ENCODE measurements at regions not wholly inside any gene's neighbourhood (a gene's known extent, or its start where the extent isn't known, plus 50 kb on each side); places are given as distances from the start of the nearest gene placed in this dataset.
"Not testable (repeated sequence)": the region's sequence is repeated elsewhere in the genome, so short reads cannot be mapped to it uniquely, and the experiment has no call there.

DNA sequence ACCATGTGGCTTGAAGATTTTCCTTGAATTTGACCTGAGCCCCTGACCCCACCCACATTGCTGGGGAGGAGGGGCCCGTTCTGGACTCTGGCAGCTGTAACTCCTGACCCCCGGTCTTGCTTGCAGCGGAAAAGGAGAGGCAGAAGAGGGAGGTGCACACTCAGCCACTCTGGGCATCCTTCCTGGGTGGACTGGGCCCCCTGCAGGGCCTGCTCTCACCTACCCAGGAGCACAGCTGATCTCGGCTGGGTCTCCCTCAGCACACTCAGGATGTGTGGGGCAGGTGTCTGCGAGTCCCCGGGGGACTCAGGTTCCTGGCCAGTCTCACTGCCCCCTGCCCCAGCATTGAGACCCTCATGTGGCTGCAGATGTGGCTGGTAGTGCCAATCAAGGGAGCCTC lies 57.5 kb upstream of the ZNF267 start:
- H3K79me2 ChIP-seq (ENCODE audit: insufficient read depth); CTCF ChIA-PET; H3K4me2 ChIP-seq; DNase-seq; H3F3A ChIP-seq (replicated peaks; ENCODE audit: insufficient read depth); H3K4me1 ChIP-seq (ENCODE audit: control insufficient read depth in 1 of 2, insufficient read depth in 2 of 2, low read depth in 1 of 2, low read length in 1 of 2); POLR2A ChIA-PET; H3K4me3 ChIP-seq (ENCODE audit: low read depth in 2 of 2, low read length in 1 of 2); H3K27me3 ChIP-seq (ENCODE audit: insufficient read depth); H2AFZ ChIP-seq (ENCODE audit: low read depth); H3K27ac ChIP-seq (ENCODE audit: low read depth in 2 of 2, low read length in 1 of 2); H3K9me3 ChIP-seq; H3K36me3 ChIP-seq (replicated peaks in 1 of 2; ENCODE audit: control insufficient read depth in 1 of 2, insufficient read depth in 2 of 2, low read length in 1 of 2); H3K9ac ChIP-seq; H4K20me1 ChIP-seq (ENCODE audit: insufficient read depth); H3K9me2 ChIP-seq: not testable (repeated sequence)
- WGBS (ENCODE audit: low lambda C conversion rate): 12% methylated on average over 3 of the region's 6 CpGs

- H3K9me2 ChIP-seq: no peaks in the 10 kb centered on the region
- no peaks in the 10 kb centered on the region for H4K20me1 ChIP-seq (ENCODE audit: insufficient read depth)
- H3F3A ChIP-seq (replicated peaks; ENCODE audit: insufficient read depth): no peaks in the 10 kb centered on the region
- TF ChIP-seq FOXM1 (IDR thresholded peaks at IDR 0.05; ENCODE audit: low read depth) (no peak), NRF1 (IDR thresholded peaks at IDR 0.05; ENCODE audit: low read depth, low read length) (no peak), RAD21 (IDR thresholded peaks at IDR 0.05; ENCODE audit: low read length) (no peak), TCF12 (IDR thresholded peaks at IDR 0.05) (no peak), JUND (IDR thresholded peaks at IDR 0.05) (no peak), GABPA (IDR thresholded peaks at IDR 0.05; ENCODE audit: low read depth) (no peak), TAF1 (IDR thresholded peaks at IDR 0.05; ENCODE audit: borderline replicate concordance, low read depth, low read length) (no peak), EP300 (IDR thresholded peaks at IDR 0.05; ENCODE audit: borderline replicate concordance in 1 of 2, low read depth in 1 of 2, low read length in 1 of 2) (no peak), MXI1 (IDR thresholded peaks at IDR 0.05; ENCODE audit: low read depth, low read length) (no peak)
- TF ChIP-seq, protein P1, sequence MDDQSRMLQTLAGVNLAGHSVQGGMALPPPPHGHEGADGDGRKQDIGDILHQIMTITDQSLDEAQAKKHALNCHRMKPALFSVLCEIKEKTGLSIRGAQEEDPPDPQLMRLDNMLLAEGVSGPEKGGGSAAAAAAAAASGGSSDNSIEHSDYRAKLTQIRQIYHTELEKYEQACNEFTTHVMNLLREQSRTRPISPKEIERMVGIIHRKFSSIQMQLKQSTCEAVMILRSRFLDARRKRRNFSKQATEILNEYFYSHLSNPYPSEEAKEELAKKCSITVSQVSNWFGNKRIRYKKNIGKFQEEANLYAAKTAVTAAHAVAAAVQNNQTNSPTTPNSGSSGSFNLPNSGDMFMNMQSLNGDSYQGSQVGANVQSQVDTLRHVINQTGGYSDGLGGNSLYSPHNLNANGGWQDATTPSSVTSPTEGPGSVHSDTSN (IDR thresholded peaks at IDR 0.05): no peak
- no peaks in the 10 kb centered on the region for H3K9me3 ChIP-seq
- H3K79me2 ChIP-seq (ENCODE audit: insufficient read depth): no peaks in the 10 kb centered on the region
- DNase-seq: peak; percentile 20
- no peak overlapping the region for H3K9ac ChIP-seq
- no peak overlapping the region for H3K4me2 ChIP-seq
- POLR2A ChIA-PET: no interaction called here
- WGBS (ENCODE audit: low lambda C conversion rate): 10% methylated on average over 2 of the region's 38 CpGs
- CTCF ChIA-PET: no interaction called here
- H3K4me1 ChIP-seq (ENCODE audit: control insufficient read depth in 1 of 2, insufficient read depth in 2 of 2, low read depth in 1 of 2, low read length in 1 of 2): no peaks in the 10 kb centered on the region
- H2AFZ ChIP-seq (ENCODE audit: low read depth): no peak overlapping the region
- no peak overlapping the region for H3K4me3 ChIP-seq (ENCODE audit: low read depth in 2 of 2, low read length in 1 of 2)
- no peaks in the 10 kb centered on the region for H3K36me3 ChIP-seq (replicated peaks in 1 of 2; ENCODE audit: control insufficient read depth in 1 of 2, insufficient read depth in 2 of 2, low read length in 1 of 2)
- no peak overlapping the region for H3K27ac ChIP-seq (ENCODE audit: low read depth in 2 of 2, low read length in 1 of 2)
- H3K27me3 ChIP-seq (ENCODE audit: insufficient read depth): peaks cover 10% of the 10 kb centered on the region; the same call in 1 of the 2 replicates
Measured at GRCh38 chr16:31819386-31819785, 54.2 kb upstream of the ZNF267 start.

- POLR2A ChIA-PET: no interaction called here
- CTCF ChIA-PET: no interaction called here
- Histone ChIP-seq H3K27ac (ENCODE audit: low read depth in 2 of 2, low read length in 1 of 2) (no peak overlapping the region), H3K36me3 (replicated peaks in 1 of 2; ENCODE audit: control insufficient read depth in 1 of 2, insufficient read depth in 2 of 2, low read length in 1 of 2) (no peaks in the 10 kb centered on the region), H3K4me2 (no peak overlapping the region), H3K4me3 (ENCODE audit: low read depth in 2 of 2, low read length in 1 of 2) (no peak overlapping the region), H4K20me1 (ENCODE audit: insufficient read depth) (no peaks in the 10 kb centered on the region), H3K27me3 (ENCODE audit: insufficient read depth) (peaks cover 10% of the 10 kb centered on the region; the same call in 1 of the 2 replicates), H3K4me1 (ENCODE audit: control insufficient read depth in 1 of 2, insufficient read depth in 2 of 2, low read depth in 1 of 2, low read length in 1 of 2) (no peaks in the 10 kb centered on the region), H3K79me2 (ENCODE audit: insufficient read depth) (no peaks in the 10 kb centered on the region), H2AFZ (ENCODE audit: low read depth) (no peak overlapping the region), H3K9me3 (no peaks in the 10 kb centered on the region), H3K9me2 (no peaks in the 10 kb centered on the region), H3K9ac (no peak overlapping the region), H3F3A (replicated peaks; ENCODE audit: insufficient read depth) (no peaks in the 10 kb centered on the region)
- TF ChIP-seq EP300 (IDR thresholded peaks at IDR 0.05; ENCODE audit: borderline replicate concordance in 1 of 2, low read depth in 1 of 2, low read length in 1 of 2): no peak
- TF ChIP-seq, protein P2, sequence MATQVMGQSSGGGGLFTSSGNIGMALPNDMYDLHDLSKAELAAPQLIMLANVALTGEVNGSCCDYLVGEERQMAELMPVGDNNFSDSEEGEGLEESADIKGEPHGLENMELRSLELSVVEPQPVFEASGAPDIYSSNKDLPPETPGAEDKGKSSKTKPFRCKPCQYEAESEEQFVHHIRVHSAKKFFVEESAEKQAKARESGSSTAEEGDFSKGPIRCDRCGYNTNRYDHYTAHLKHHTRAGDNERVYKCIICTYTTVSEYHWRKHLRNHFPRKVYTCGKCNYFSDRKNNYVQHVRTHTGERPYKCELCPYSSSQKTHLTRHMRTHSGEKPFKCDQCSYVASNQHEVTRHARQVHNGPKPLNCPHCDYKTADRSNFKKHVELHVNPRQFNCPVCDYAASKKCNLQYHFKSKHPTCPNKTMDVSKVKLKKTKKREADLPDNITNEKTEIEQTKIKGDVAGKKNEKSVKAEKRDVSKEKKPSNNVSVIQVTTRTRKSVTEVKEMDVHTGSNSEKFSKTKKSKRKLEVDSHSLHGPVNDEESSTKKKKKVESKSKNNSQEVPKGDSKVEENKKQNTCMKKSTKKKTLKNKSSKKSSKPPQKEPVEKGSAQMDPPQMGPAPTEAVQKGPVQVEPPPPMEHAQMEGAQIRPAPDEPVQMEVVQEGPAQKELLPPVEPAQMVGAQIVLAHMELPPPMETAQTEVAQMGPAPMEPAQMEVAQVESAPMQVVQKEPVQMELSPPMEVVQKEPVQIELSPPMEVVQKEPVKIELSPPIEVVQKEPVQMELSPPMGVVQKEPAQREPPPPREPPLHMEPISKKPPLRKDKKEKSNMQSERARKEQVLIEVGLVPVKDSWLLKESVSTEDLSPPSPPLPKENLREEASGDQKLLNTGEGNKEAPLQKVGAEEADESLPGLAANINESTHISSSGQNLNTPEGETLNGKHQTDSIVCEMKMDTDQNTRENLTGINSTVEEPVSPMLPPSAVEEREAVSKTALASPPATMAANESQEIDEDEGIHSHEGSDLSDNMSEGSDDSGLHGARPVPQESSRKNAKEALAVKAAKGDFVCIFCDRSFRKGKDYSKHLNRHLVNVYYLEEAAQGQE (IDR thresholded peaks at IDR 0.05; ENCODE audit: low read depth, low read length): no peak
- DNase-seq: no peak
- WGBS (ENCODE audit: low lambda C conversion rate): 30% methylated on average over 13 of the region's 16 CpGs
Measured at GRCh38 chr16:31819948-31820347, 53.7 kb upstream of the ZNF267 start.
